ENCODE measurements at regions not wholly inside any gene's neighbourhood (a gene's known extent, or its start where the extent isn't known, plus 50 kb on each side); places are given as distances from the start of the nearest gene placed in this dataset.

DNA sequence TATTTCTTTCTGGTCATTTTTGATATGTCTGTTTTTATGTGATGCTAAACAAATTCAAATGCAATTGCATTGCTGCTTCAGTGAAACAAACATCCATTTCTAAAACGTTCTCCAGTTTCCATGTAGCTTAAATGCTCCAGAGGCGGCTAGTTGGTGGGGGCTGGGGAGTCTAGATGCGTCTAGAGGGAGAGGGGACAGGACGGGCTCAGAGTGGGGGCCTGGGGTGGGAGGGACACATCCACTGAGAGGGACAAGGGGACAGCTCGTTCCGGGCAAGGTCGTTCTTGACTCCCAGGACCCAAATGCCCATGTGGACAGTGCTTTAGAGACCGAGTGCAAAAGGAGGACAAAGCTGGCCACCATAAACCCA, 102.3 kb downstream of the FOXL1 start:
- TF ChIP-seq, protein P1, sequence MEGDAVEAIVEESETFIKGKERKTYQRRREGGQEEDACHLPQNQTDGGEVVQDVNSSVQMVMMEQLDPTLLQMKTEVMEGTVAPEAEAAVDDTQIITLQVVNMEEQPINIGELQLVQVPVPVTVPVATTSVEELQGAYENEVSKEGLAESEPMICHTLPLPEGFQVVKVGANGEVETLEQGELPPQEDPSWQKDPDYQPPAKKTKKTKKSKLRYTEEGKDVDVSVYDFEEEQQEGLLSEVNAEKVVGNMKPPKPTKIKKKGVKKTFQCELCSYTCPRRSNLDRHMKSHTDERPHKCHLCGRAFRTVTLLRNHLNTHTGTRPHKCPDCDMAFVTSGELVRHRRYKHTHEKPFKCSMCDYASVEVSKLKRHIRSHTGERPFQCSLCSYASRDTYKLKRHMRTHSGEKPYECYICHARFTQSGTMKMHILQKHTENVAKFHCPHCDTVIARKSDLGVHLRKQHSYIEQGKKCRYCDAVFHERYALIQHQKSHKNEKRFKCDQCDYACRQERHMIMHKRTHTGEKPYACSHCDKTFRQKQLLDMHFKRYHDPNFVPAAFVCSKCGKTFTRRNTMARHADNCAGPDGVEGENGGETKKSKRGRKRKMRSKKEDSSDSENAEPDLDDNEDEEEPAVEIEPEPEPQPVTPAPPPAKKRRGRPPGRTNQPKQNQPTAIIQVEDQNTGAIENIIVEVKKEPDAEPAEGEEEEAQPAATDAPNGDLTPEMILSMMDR (conservative IDR thresholded peaks at IDR 0.05; ENCODE audit: low read length), result no peak
- no peak for TF ChIP-seq EZH2phosphoT487 (IDR thresholded peaks at IDR 0.05; ENCODE audit: borderline replicate concordance, low read depth, low read length)

All from OCI-LY7 (cell line).